Peyer's patch (tissue), 4 donors: ENCODE measurements at regions not wholly inside any gene's neighbourhood (a gene's known extent, or its start where the extent isn't known, plus 50 kb on each side); places are given as distances from the start of the nearest gene placed in this dataset.

Experiments
- DNase-seq, 3 donors: peaks; one replicate each; pipeline ENCODE4 v3.0.0-alpha.2; 2017 to 2019
- H3K27ac ChIP-seq, 4 donors: fragments of 200-600 bp; sonication (generic); one replicate each; pipeline ENCODE4 v1.5.1; 2016 to 2019
- H3K27me3 ChIP-seq, 2 donors: fragments of 200-600 bp; sonication (generic); one replicate each; pipeline ENCODE4 v1.5.1; 2019
- H3K36me3 ChIP-seq, 3 donors: fragments of 200-600 bp; sonication (generic); one replicate each; pipeline ENCODE4 v1.5.1; 2016 to 2019
- H3K4me1 ChIP-seq, 4 donors: fragments of 200-600 bp; sonication (generic); one replicate each; pipeline ENCODE4 v1.5.1; 2016 to 2019
- H3K4me3 ChIP-seq, 4 donors: fragments of 200-600 bp; sonication (generic); 1 replicate in 3 of 4; 2 replicates in 1 of 4; pipeline ENCODE4 v1.5.1; 2016 to 2019; ENCODE audit warnings: mild to moderate bottlenecking in 1 of 4
- H3K9me3 ChIP-seq, 4 donors: fragments of 200-600 bp; sonication (generic); one replicate each; pipeline ENCODE4 v1.5.1; 2016 to 2019; ENCODE audit warnings: mild to moderate bottlenecking in 1 of 4
- CTCF ChIP-seq, 6 experiments: fragments of 450-650 bp in 4 of 6; fragments of 200-600 bp in 2 of 6; sonication (generic) in 1 of 6; IDR thresholded peaks; one replicate each; pipeline ENCODE4 v1.5.1; 2017 to 2019; ENCODE audit warnings: antibody characterized with exemption in 6 of 6, mild to moderate bottlenecking in 3 of 6, moderate library complexity in 1 of 6
- POLR2A ChIP-seq, 2 donors: fragments of 450-650 bp; IDR thresholded peaks; one replicate each; pipeline ENCODE4 v1.5.1; 2017; ENCODE audit warnings: antibody characterized with exemption in 2 of 2, mild to moderate bottlenecking in 2 of 2, moderate library complexity in 2 of 2

DNA sequence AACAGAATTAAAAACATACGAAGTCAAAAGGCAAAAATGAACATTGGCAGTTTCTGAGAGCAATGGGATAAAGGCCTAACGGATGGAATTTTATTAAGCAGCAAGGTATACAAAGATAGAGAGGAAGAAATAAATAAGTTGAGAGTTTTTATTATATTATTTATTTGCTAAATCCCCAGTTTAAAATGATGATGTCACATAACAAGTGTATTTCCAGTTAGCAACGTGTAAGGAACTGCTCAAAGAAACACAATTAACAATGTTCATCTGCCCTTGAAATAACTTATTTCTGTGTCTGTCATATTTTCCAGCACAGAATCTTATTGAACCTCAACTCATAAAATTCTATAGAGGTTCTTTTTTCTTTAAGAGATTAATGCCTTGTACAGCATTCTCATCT, 108.6 kb upstream of the TMEM106B start:
- Histone ChIP-seq H3K36me3 (no peaks in the 10 kb centered on the region), H3K4me3 (no peak overlapping the region), H3K27ac (no peak overlapping the region), H3K9me3 (no peaks in the 10 kb centered on the region), H3K4me1 (no peaks in the 10 kb centered on the region), H3K27me3 (no peaks in the 10 kb centered on the region)
- TF ChIP-seq CTCF (IDR thresholded peaks at IDR 0.05) (no peak), POLR2A (IDR thresholded peaks at IDR 0.05) (no peak)
- DNase-seq = no peak

GRCh38 chr7:12103948-12104347, 107.1 kb upstream of the TMEM106B start:
- Histone ChIP-seq H3K36me3 (no peaks in the 10 kb centered on the region), H3K27me3 (no peaks in the 10 kb centered on the region), H3K9me3 (no peaks in the 10 kb centered on the region), H3K4me3 (no peak overlapping the region), H3K4me1 (no peaks in the 10 kb centered on the region), H3K27ac (no peak overlapping the region)
- no peak for DNase-seq
- TF ChIP-seq POLR2A (IDR thresholded peaks at IDR 0.05) (no peak), CTCF (IDR thresholded peaks at IDR 0.05) (no peak)

DNA sequence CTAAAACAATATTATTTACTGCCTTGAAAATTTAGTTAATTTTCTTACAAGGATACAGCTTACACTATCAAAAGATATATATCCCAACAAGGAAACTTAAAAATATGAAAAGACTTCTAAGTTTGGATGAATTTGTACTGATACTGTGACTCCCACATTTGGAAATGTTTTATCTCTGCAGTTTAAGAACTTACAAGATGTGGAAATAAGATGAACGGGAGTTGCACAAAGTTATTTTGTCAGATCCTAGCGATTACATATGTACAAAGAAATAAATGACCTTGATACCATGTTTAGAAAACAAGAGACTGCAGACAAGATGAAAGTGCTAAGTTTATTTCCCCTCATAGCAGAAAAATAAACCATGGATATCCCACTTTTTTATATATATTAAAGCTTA, 103.7 kb upstream of the TMEM106B start:
- no peak overlapping the region for H3K4me3 ChIP-seq
- no peaks in the 10 kb centered on the region for H3K4me1 ChIP-seq
- H3K27me3 ChIP-seq = no peaks in the 10 kb centered on the region
- no peaks in the 10 kb centered on the region for H3K36me3 ChIP-seq
- TF ChIP-seq POLR2A (IDR thresholded peaks at IDR 0.05) (no peak), CTCF (IDR thresholded peaks at IDR 0.05) (no peak)
- no peaks in the 10 kb centered on the region for H3K9me3 ChIP-seq
- H3K27ac ChIP-seq = no peak overlapping the region
- DNase-seq = no peak

DNA sequence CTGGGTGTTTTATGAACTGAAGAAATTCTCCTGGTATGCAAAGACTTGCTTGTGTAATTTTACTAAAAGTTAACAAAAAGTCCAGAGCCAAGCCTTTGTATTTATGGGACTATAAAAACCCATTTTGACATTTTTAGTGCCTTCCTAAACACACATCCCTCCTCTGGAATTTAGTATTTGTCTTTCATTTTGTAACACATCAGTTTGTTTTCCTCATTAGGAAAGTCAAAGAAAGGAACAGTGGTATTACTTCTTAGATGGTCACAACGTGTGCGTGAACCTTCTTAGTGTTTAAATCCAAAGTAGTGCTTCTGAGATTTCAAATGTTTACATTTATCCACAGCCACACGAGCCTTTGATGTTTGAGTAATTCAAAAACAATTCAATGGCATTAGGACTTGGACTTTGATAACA, 103.2 kb upstream of the TMEM106B start:
- Histone ChIP-seq H3K27me3 (no peaks in the 10 kb centered on the region), H3K4me3 (no peak overlapping the region), H3K4me1 (no peaks in the 10 kb centered on the region), H3K36me3 (no peaks in the 10 kb centered on the region), H3K27ac (no peak overlapping the region), H3K9me3 (no peaks in the 10 kb centered on the region)
- DNase-seq = no peak
- no peak for TF ChIP-seq CTCF (IDR thresholded peaks at IDR 0.05)
- no peak for TF ChIP-seq POLR2A (IDR thresholded peaks at IDR 0.05)

DNA sequence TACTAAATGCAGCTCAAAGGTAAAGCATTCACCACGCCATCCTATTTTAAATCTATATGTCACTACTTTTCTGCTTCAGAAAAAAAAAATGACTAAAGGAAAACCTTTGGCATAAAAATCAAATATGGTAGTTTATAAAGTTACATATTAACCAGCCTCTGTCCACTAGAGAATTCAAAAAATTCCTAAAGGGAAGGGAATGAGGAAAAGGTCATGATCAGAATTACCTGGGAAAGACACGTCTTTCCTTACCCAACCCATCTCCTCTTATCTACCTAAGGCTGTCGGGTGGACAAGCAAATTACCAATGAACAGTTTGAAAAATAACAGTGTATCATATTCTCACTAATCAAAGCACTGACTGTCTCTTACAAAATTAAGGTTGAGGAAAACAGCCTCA, 100.7 kb upstream of the TMEM106B start:
- Histone ChIP-seq H3K36me3 (no peaks in the 10 kb centered on the region), H3K9me3 (no peaks in the 10 kb centered on the region), H3K27me3 (no peaks in the 10 kb centered on the region), H3K4me1 (no peaks in the 10 kb centered on the region), H3K27ac (no peak overlapping the region), H3K4me3 (no peak overlapping the region)
- TF ChIP-seq CTCF (IDR thresholded peaks at IDR 0.05) (no peak), POLR2A (IDR thresholded peaks at IDR 0.05) (no peak)
- no peak for DNase-seq
